Neural progenitor cell (in vitro differentiated cells): ENCODE measurements at regions not wholly inside any gene's neighbourhood (a gene's known extent, or its start where the extent isn't known, plus 50 kb on each side); places are given as distances from the start of the nearest gene placed in this dataset.

Source experiments
- DNase-seq: peaks from one replicate; pipeline ENCODE4 v3.0.0-alpha.2; 2016; ENCODE audit warnings: low spot score
- H2AFZ ChIP-seq: fragments of 200-600 bp; sonication (generic); replicated peaks from 2 replicates; pipeline ENCODE4 v1.6.1; 2016; ENCODE audit warnings: antibody characterized with exemption
- H3F3A ChIP-seq: fragments of 200-600 bp; sonication (generic); 2 replicates; pipeline ENCODE4 v1.6.1; 2016; ENCODE audit warnings: antibody characterized with exemption, low read depth
- H3K27ac ChIP-seq: fragments of 200-600 bp; sonication (generic); 2 replicates; pipeline ENCODE4 v1.5.1; 2016; ENCODE audit warnings: mild to moderate bottlenecking
- H3K27me3 ChIP-seq: fragments of 200-600 bp; sonication (generic); 2 replicates; pipeline ENCODE4 v1.6.1; 2016; ENCODE audit warnings: mild to moderate bottlenecking, moderate library complexity
- H3K36me3 ChIP-seq: fragments of 200-600 bp; sonication (generic); 2 replicates; pipeline ENCODE4 v1.5.1; 2016
- H3K4me1 ChIP-seq: fragments of 200-600 bp; sonication (generic); 2 replicates; pipeline ENCODE4 v1.6.1; 2016; ENCODE audit warnings: mixed run types
- H3K4me2 ChIP-seq: fragments of 200-600 bp; sonication (generic); 2 replicates; pipeline ENCODE4 v1.6.1; 2016
- H3K4me3 ChIP-seq: fragments of 200-600 bp; sonication (generic); 2 replicates; pipeline ENCODE4 v1.5.1; 2016
- H3K79me2 ChIP-seq: fragments of 200-600 bp; sonication (generic); 2 replicates; pipeline ENCODE4 v1.6.1; 2016; ENCODE audit warnings: low read depth
- H3K9ac ChIP-seq: fragments of 200-600 bp; sonication (generic); 2 replicates; pipeline ENCODE4 v1.6.1; 2016
- H3K9me3 ChIP-seq: fragments of 200-600 bp; sonication (generic); 2 replicates; pipeline ENCODE4 v1.5.1; 2016; ENCODE audit warnings: low read depth
- H4K20me1 ChIP-seq: fragments of 200-600 bp; sonication (generic); 2 replicates; pipeline ENCODE4 v1.6.1; 2016; ENCODE audit warnings: low read depth
- H3K27ac Mint-ChIP-seq: 3 replicates; pipeline ENCODE4 v1.8.0; 2021; ENCODE audit warnings: mixed read lengths
- H3K27me3 Mint-ChIP-seq: 2 replicates; pipeline ENCODE4 v1.8.0; 2022; ENCODE audit warnings: low read depth, mild to moderate bottlenecking, inconsistent platforms, moderate library complexity, mixed read lengths; ENCODE audit not compliant: insufficient read depth
- H3K36me3 Mint-ChIP-seq: 3 replicates; pipeline ENCODE4 v1.8.0; 2021; ENCODE audit warnings: mixed read lengths
- H3K4me1 Mint-ChIP-seq: 3 replicates; pipeline ENCODE4 v1.8.0; 2021; ENCODE audit warnings: mixed read lengths
- H3K4me3 Mint-ChIP-seq: 3 replicates; pipeline ENCODE4 v1.8.0; 2021; ENCODE audit warnings: mild to moderate bottlenecking, moderate library complexity, mixed read lengths
- H3K9me3 Mint-ChIP-seq: 3 replicates; pipeline ENCODE4 v1.8.0; 2020; ENCODE audit warnings: mixed read lengths
- CTCF ChIP-seq: fragments of 200-600 bp; sonication (generic); IDR thresholded peaks from 2 replicates; pipeline ENCODE4 v1.5.1; 2017; ENCODE audit warnings: antibody characterized with exemption, mild to moderate bottlenecking
- EZH2 ChIP-seq: fragments of 200-600 bp; sonication (generic); IDR thresholded peaks from 2 replicates; pipeline ENCODE4 v1.6.1; 2017; ENCODE audit warnings: antibody characterized with exemption, mild to moderate bottlenecking, moderate library complexity
- EZH2phosphoT487 ChIP-seq: fragments of 200-600 bp; sonication (generic); IDR thresholded peaks from 2 replicates; pipeline ENCODE4 v1.6.1; 2017; ENCODE audit warnings: antibody characterized with exemption

- TF ChIP-seq EZH2phosphoT487 = no peak
- no peak for TF ChIP-seq EZH2
- no peak for TF ChIP-seq CTCF
- H3K4me3 ChIP-seq = no peak overlapping the region
- no peaks in the 10 kb centered on the region for H3F3A ChIP-seq
- no peaks in the 10 kb centered on the region for H3K9me3 Mint-ChIP-seq
- H4K20me1 ChIP-seq = no peaks in the 10 kb centered on the region
- H3K36me3 Mint-ChIP-seq = no peaks in the 10 kb centered on the region
- DNase-seq = no peak
- no peaks in the 10 kb centered on the region for H3K9me3 ChIP-seq
- no peak overlapping the region for H3K27ac ChIP-seq
- no peaks in the 10 kb centered on the region for H3K27me3 ChIP-seq
- H2AFZ ChIP-seq = no peak overlapping the region
- no peak overlapping the region for H3K4me2 ChIP-seq
- H3K4me1 ChIP-seq = no peaks in the 10 kb centered on the region
- H3K79me2 ChIP-seq = no peaks in the 10 kb centered on the region
- H3K4me3 Mint-ChIP-seq = no peak overlapping the region
- H3K27me3 Mint-ChIP-seq = peaks cover 5% of the 10 kb centered on the region
- peaks cover 3% of the 10 kb centered on the region for H3K4me1 Mint-ChIP-seq
- no peaks in the 10 kb centered on the region for H3K36me3 ChIP-seq
- H3K27ac Mint-ChIP-seq = no peak overlapping the region
- H3K9ac ChIP-seq = no peak overlapping the region
Measured at GRCh38 chr13:104034891-104035290, 968.7 kb upstream of the SLC10A2 start.

GRCh38 chr13:104025303-104025702 is 959.1 kb upstream of the SLC10A2 start:
- Mint-ChIP-seq H3K27me3 (no peaks in the 10 kb centered on the region), H3K27ac (no peak overlapping the region)
- no peak for DNase-seq

GRCh38 chr13:104024416-104025170 is 958.4 kb upstream of the SLC10A2 start:
- H3K27me3 Mint-ChIP-seq = no peaks in the 10 kb centered on the region
- TF ChIP-seq EZH2 (no peak), CTCF (no peak), EZH2phosphoT487 (no peak)
- H3K4me1 ChIP-seq = no peaks in the 10 kb centered on the region

More at GRCh38 chr13:104025303-104025702, 959.1 kb upstream of the SLC10A2 start:
- Mint-ChIP-seq H3K36me3 (no peaks in the 10 kb centered on the region), H3K9me3 (no peaks in the 10 kb centered on the region), H3K4me3 (no peak overlapping the region), H3K4me1 (no peaks in the 10 kb centered on the region)
- Histone ChIP-seq H3F3A (no peaks in the 10 kb centered on the region), H3K4me3 (no peak overlapping the region), H3K9me3 (no peaks in the 10 kb centered on the region), H3K27me3 (no peaks in the 10 kb centered on the region), H3K9ac (no peak overlapping the region), H2AFZ (no peak overlapping the region), H3K4me1 (no peaks in the 10 kb centered on the region), H3K27ac (no peak overlapping the region), H4K20me1 (no peaks in the 10 kb centered on the region), H3K4me2 (no peak overlapping the region), H3K36me3 (no peaks in the 10 kb centered on the region), H3K79me2 (no peaks in the 10 kb centered on the region)
- TF ChIP-seq EZH2phosphoT487 (no peak), EZH2 (no peak), CTCF (no peak)

More at GRCh38 chr13:104024416-104025170, 958.4 kb upstream of the SLC10A2 start:
- no peaks in the 10 kb centered on the region for H3F3A ChIP-seq
- no peak for DNase-seq
- H3K27me3 ChIP-seq = no peaks in the 10 kb centered on the region
- no peaks in the 10 kb centered on the region for H3K9me3 ChIP-seq
- Mint-ChIP-seq H3K9me3 (no peaks in the 10 kb centered on the region), H3K36me3 (no peaks in the 10 kb centered on the region), H3K4me1 (no peaks in the 10 kb centered on the region), H3K27ac (no peak overlapping the region), H3K4me3 (no peak overlapping the region)
- no peak overlapping the region for H3K27ac ChIP-seq
- no peak overlapping the region for H3K9ac ChIP-seq
- no peaks in the 10 kb centered on the region for H4K20me1 ChIP-seq
- H2AFZ ChIP-seq = no peak overlapping the region
- H3K79me2 ChIP-seq = no peaks in the 10 kb centered on the region
- H3K4me2 ChIP-seq = no peak overlapping the region
- no peak overlapping the region for H3K4me3 ChIP-seq
- no peaks in the 10 kb centered on the region for H3K36me3 ChIP-seq
